GM12875 (cell line): ENCODE measurements at regions not wholly inside any gene's neighbourhood (a gene's known extent, or its start where the extent isn't known, plus 50 kb on each side); places are given as distances from the start of the nearest gene placed in this dataset.

Experiments
- H3K4me3 ChIP-seq: one replicate; pipeline ENCODE4 v1.5.1; 2011; ENCODE audit warnings: low read depth, low read length, control low read depth
- TF ChIP-seq, protein P1 (sequence below): IDR thresholded peaks from 2 replicates; pipeline ENCODE4 v1.5.1; 2011; ENCODE audit warnings: low read depth, mild to moderate bottlenecking, control low read depth, inconsistent platforms, low read length, moderate library complexity, borderline replicate concordance; ENCODE audit not compliant: insufficient read depth

DNA sequence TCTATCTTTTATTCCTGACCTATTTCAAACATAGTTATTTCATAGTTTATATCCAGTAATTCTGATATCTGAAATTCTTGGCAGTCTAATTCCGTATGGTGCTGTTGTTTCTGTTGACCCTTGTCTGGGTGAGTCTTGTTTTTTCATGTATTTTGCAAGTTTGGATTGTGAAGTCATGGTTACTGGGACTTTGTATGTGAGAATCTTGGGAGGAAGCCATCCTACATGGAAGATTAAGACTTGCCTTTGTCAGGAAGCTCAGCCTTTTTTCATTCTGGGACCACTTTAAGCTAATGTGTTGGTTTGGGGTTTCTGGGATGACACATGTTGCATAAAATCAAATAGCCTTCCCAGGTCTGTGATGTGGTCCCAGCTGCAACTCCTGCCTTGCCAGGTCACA, 191.6 kb upstream of the E2F7 start:
- no peak overlapping the region for H3K4me3 ChIP-seq

DNA sequence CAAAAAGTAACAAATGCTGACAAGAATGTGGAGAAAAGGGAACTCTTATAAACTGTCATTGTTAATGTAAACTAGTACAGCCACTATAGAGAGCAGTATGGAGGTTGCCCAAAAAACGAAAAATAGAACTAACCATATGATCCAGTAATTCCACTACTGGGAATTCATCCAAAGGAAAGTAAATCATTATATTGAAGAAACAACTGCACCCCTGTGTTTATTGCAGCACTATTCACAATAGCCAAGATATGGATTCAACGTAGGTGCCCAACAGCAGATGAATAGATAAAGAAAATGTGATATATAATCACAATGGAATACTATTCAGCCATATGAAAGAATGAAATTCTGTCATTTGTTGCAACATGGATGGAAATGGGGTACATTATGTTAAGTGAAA, 188.0 kb upstream of the E2F7 start:
- H3K4me3 ChIP-seq: no peak overlapping the region
- TF ChIP-seq, protein P1, sequence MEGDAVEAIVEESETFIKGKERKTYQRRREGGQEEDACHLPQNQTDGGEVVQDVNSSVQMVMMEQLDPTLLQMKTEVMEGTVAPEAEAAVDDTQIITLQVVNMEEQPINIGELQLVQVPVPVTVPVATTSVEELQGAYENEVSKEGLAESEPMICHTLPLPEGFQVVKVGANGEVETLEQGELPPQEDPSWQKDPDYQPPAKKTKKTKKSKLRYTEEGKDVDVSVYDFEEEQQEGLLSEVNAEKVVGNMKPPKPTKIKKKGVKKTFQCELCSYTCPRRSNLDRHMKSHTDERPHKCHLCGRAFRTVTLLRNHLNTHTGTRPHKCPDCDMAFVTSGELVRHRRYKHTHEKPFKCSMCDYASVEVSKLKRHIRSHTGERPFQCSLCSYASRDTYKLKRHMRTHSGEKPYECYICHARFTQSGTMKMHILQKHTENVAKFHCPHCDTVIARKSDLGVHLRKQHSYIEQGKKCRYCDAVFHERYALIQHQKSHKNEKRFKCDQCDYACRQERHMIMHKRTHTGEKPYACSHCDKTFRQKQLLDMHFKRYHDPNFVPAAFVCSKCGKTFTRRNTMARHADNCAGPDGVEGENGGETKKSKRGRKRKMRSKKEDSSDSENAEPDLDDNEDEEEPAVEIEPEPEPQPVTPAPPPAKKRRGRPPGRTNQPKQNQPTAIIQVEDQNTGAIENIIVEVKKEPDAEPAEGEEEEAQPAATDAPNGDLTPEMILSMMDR: no peak

More for the DNA sequence above, 191.6 kb upstream of the E2F7 start:
- TF ChIP-seq, protein P1: no peak

DNA sequence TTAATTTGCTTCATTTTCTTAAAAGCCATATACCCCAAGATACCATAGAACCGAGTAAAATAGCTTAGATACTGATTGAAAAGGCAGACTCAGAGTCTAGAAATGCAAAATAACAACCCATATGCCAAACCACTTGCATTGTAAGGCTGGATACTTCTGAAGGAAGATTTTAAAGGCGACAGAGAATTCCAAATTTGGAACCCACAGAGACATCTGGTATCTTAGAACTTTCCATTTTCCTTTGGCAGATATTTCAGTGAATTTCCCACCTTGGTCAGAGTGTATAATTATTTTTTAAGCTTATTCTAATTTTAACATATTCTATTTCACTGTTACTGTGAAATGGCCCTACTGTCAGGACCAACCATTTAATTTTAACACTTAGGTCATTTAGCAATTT, 186.4 kb upstream of the E2F7 start:
- no peak overlapping the region for H3K4me3 ChIP-seq
- TF ChIP-seq, protein P1: no peak

GRCh38 chr12:77249892-77250291, 184.5 kb upstream of the E2F7 start:
- no peak overlapping the region for H3K4me3 ChIP-seq
- TF ChIP-seq, protein P1: no peak

GRCh38 chr12:77248036-77248435, 182.7 kb upstream of the E2F7 start:
- no peak overlapping the region for H3K4me3 ChIP-seq
- TF ChIP-seq, protein P1: no peak

DNA sequence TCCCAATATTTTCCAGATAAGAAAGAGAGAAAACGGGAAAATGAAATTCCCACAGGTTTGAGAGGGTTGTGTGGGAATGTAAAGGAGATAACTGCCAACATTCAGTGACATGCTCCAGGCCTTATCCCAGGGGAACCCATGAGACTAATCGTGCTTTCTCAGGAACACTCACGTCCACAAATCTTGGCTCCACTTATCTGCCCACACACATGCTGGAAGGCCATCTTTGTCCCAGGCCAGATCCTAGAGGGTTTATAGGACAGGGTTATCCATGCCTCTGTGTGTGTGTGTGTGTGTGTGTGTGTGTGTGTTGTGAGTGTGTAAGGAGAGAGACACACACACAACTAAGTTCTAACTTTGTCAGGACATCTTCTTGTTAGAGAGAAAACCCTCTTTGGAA, 182.2 kb upstream of the E2F7 start:
- H3K4me3 ChIP-seq: no peak overlapping the region
- TF ChIP-seq, protein P1: no peak

DNA sequence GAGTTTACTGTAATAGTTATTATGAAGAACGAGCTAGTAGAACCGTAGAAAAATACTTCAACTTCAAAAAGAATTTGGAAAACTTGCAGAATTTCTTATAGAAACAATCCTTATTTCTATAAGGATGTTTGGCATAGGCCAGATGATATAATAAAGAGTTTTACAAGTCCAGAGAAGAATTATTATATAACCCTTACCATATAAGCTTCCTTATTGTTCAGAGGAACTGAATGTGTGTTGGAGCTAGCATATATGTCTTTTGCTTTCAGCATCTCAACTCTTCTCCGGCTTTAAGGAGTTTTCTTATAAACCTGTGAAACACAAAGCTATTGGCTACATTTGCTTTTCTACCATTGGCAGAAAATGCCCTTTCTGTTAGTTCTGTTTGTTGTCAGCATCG, 178.0 kb upstream of the E2F7 start:
- TF ChIP-seq, protein P1: no peak
- no peak overlapping the region for H3K4me3 ChIP-seq
